ENCODE measurements at regions not wholly inside any gene's neighbourhood (a gene's known extent, or its start where the extent isn't known, plus 50 kb on each side); places are given as distances from the start of the nearest gene placed in this dataset.

GRCh38 chr2:207289295-207290018, 123.7 kb upstream of the KLF7 start:
- DNase-seq (ENCODE audit: low spot score): no peak

DNA sequence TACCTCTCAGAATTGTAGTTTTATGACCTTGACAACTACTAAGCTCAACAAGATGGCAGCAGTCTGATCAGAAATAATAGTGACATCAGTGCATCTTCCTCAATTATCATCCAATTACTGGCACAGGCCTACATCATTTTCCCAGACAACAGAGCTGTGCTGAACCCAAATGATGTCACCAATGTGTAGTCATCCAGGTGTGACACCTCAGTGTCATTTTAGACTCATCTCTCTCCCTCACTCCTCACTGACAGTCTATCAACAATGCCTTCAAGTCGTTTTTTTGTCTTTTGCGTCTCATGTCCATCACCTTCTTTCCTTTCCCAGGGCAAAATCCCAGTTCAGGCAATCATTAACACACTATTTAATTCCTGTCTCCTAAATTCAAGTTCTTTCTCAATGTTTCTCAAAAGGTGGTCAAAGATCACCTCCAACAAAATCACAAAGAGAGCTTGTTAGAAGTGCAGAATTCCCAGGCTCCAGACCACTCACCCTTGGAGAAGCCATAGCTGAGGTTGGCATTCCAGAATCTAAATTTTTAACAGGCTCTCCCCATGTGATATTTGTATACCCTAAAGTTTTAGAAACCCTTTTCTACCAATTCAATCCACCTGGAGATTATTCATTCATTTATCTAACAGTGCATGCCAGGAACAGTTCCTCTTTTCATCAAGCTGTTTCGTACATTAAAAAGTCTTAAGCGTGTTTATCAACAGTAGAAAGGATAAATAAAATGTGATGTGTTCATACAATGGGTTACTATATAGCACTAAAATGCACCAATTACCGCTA, 125.3 kb upstream of the KLF7 start:
- DNase-seq (ENCODE audit: low spot score): no peak

- DNase-seq (ENCODE audit: low spot score): no peak
These were observed 126.0 kb upstream of the KLF7 start for GRCh38 chr2:207291625-207292252.

- no peak for DNase-seq (ENCODE audit: low spot score)
These were observed 130.7 kb upstream of the KLF7 start for GRCh38 chr2:207296265-207296948.

DNA sequence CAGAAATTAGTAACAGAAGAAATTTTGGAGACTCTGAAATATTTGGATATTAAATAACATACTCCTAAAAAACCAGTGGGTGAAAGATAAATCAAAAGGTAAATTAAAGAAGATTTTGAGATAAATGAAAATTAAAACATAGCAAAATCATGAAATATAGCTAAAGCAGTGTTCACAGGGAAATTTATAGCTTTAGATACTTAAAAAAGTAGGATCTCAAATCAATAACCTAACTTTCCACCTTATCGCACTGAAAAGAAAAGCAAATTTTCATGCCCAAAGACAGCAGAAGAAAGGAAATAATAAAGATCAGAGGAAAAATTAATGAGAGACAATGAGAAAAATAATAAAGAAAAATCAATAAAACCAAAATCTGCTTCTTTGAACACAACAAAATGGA, 135.1 kb upstream of the KLF7 start:
- no peak for DNase-seq (ENCODE audit: low spot score)

DNA sequence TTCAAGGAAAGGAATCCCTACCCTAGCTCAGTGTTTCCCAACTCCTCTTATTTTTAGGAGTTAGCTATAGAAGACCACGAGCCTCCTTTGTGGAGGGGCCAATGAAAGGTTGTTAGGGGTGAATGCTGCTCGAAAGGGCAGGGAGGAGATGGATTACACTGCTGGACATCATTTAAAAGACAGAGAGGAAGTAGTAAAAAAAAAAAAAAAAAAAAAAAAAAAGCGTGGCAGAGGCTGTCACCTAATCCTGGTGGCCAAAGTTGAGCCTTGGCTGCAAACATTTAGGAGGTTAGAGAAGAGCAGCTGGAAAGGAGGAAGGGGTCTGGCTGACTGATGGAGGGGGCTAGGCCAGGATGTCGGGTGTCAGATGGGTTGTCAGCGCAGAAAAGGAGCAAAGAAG, 139.0 kb upstream of the KLF7 start:
- no peak for DNase-seq (ENCODE audit: low spot score)

- no peak for DNase-seq (ENCODE audit: low spot score)
These were observed 142.9 kb upstream of the KLF7 start for GRCh38 chr2:207308519-207309224.

- peak; percentile 22 for DNase-seq (ENCODE audit: low spot score)
These were observed 145.7 kb upstream of the KLF7 start for GRCh38 chr2:207311316-207312005.

- no peak for DNase-seq (ENCODE audit: low spot score)
These were observed 146.2 kb upstream of the KLF7 start for GRCh38 chr2:207312006-207312356.

GRCh38 chr2:207313947-207314346, 148.2 kb upstream of the KLF7 start:
- DNase-seq (ENCODE audit: low spot score): no peak

GRCh38 chr2:207315131-207315530, 149.4 kb upstream of the KLF7 start:
- no peak for DNase-seq (ENCODE audit: low spot score)

- no peak for DNase-seq (ENCODE audit: low spot score)
These were observed 150.7 kb upstream of the KLF7 start for GRCh38 chr2:207316484-207316883.

GRCh38 chr2:207316906-207317305, 151.2 kb upstream of the KLF7 start:
- no peak for DNase-seq (ENCODE audit: low spot score)

GRCh38 chr2:207317378-207317984, 151.7 kb upstream of the KLF7 start:
- DNase-seq (ENCODE audit: low spot score): no peak

- DNase-seq (ENCODE audit: low spot score): no peak
These were observed 152.5 kb upstream of the KLF7 start for GRCh38 chr2:207318181-207318628.

GRCh38 chr2:207319316-207319715, 153.6 kb upstream of the KLF7 start:
- no peak for DNase-seq (ENCODE audit: low spot score)

- no peak for DNase-seq (ENCODE audit: low spot score)
These were observed 154.8 kb upstream of the KLF7 start for GRCh38 chr2:207320381-207321159.

- no peak for DNase-seq (ENCODE audit: low spot score)
These were observed 155.8 kb upstream of the KLF7 start for GRCh38 chr2:207321514-207321913.

DNA sequence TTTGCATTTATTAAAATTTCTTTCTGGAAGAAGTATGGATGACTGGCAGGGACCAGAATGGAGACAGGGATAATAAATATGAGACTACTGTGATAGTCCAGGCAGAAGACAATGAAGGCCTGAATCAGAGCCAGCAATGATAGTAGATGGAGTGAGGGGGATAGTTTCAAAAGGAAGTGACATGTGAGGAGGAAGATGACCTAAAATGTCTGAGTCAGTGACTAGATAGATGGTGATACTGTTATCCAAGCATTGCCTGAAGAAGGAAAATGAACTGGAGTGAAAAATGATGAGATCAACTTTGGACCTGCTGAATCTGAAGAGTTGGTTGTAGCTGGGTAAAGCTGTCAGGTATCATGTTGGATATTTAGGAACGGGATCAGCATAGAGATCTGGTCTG, 158.3 kb upstream of the KLF7 start:
- no peak for DNase-seq (ENCODE audit: low spot score)

DNA sequence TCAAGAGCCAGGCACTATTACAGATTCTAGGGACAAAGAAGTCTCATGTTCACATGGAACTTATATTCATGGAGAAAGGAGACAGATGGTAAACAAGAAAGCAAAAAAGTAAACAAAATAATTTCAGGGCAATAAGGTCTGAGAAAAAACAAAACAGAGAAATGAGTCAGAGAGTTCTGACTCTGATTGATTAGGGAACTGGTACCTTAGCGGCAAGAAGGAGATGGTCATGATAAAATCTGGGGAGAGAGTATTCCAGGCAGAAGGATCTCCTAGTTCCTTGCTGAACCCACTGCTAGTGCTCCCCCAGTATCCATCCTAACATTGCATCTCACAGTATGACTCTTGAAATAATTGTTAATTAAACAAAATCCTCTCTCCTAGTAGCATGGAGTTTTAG, 161.8 kb upstream of the KLF7 start:
- no peak for DNase-seq (ENCODE audit: low spot score)
